ENCODE measurements at regions not wholly inside any gene's neighbourhood (a gene's known extent, or its start where the extent isn't known, plus 50 kb on each side); places are given as distances from the start of the nearest gene placed in this dataset.

- no peak for TF ChIP-seq POLR2A (IDR thresholded peaks at IDR 0.05)
- no peak for TF ChIP-seq CTCF (IDR thresholded peaks at IDR 0.05)
- no peak for TF ChIP-seq EP300 (IDR thresholded peaks at IDR 0.05)
- no peak for TF ChIP-seq POLR2AphosphoS5 (IDR thresholded peaks at IDR 0.05)
Measured at GRCh38 chr1:58901008-58901407, 117.2 kb upstream of the JUN start.
